Kidney (tissue), 13 donors: ENCODE measurements at regions not wholly inside any gene's neighbourhood (a gene's known extent, or its start where the extent isn't known, plus 50 kb on each side); places are given as distances from the start of the nearest gene placed in this dataset.

Experiments
- DNase-seq, 5 donors: peaks; one replicate each; pipeline ENCODE4 v3.0.0-alpha.2; 2013 to 2020
- FAIRE-seq: peaks from 2 replicates; lab custom pipeline; 2012; peaks lifted over from hg19 to GRCh38; lab: Jason Lieb, UNC
- H3K27ac ChIP-seq, 2 donors: one replicate each; pipeline ENCODE4 v1.7.0; 2013; ENCODE audit warnings: low read depth in 2 of 2, low read length in 2 of 2, inconsistent platforms in 1 of 2
- H3K27me3 ChIP-seq: one replicate; pipeline ENCODE4 v1.7.1; 2013; ENCODE audit warnings: low read length, inconsistent platforms; ENCODE audit not compliant: control insufficient read depth, insufficient read depth
- H3K36me3 ChIP-seq, 3 donors: one replicate each; pipeline versions ENCODE4 v1.7.0 to v1.7.1; 2013; ENCODE audit warnings: low read length in 3 of 3, control low read depth in 1 of 3, inconsistent platforms in 1 of 3; ENCODE audit not compliant: insufficient read depth in 3 of 3, control insufficient read depth in 2 of 3
- H3K4me1 ChIP-seq, 3 donors: one replicate each; pipeline versions ENCODE4 v1.7.0 to v1.7.1; 2013; ENCODE audit warnings: low read length in 3 of 3, inconsistent platforms in 1 of 3, low read depth in 1 of 3; ENCODE audit not compliant: control insufficient read depth in 2 of 3, insufficient read depth in 2 of 3
- H3K4me3 ChIP-seq, 3 donors: one replicate each; pipeline versions ENCODE4 v1.7.0 to v1.8.1; 2013; ENCODE audit warnings: low read length in 3 of 3, control low read depth in 1 of 3, inconsistent platforms in 1 of 3
- H3K9ac ChIP-seq, 3 donors: one replicate each; pipeline versions ENCODE4 v1.7.0 to v1.7.1; 2013; ENCODE audit warnings: low read length in 3 of 3, control low read depth in 1 of 3, inconsistent platforms in 1 of 3
- H3K9me3 ChIP-seq, 3 donors: one replicate each; pipeline versions ENCODE4 v1.7.0 to v1.7.1; 2013; ENCODE audit warnings: low read length in 3 of 3, control low read depth in 1 of 3, inconsistent platforms in 1 of 3; ENCODE audit not compliant: control insufficient read depth in 2 of 3, insufficient read depth in 1 of 3
- intact Hi-C: fragments of 100-400 bp; cut with DNase I; formaldehyde crosslinking; loops from one replicate; pipeline ENCODE4 v1.11.1; 2022
- TF ChIP-seq, protein P1 (sequence below): IDR thresholded peaks from 3 replicates; pipeline ENCODE4 v1.5.1; 2012; ENCODE audit warnings: mild to moderate bottlenecking, moderate library complexity, borderline replicate concordance; ENCODE audit not compliant: insufficient read depth; ENCODE audit errors: extremely low read depth
- donor health status: control.
- donor health status: control.
- donor health status: control.
- donor health status: control.
- donor health status: control.
- donor health status: DM: yes; HTN: yes; CAD: no.
- donor health status: Normal renal cell carcinoma (clear cell type).

DNA sequence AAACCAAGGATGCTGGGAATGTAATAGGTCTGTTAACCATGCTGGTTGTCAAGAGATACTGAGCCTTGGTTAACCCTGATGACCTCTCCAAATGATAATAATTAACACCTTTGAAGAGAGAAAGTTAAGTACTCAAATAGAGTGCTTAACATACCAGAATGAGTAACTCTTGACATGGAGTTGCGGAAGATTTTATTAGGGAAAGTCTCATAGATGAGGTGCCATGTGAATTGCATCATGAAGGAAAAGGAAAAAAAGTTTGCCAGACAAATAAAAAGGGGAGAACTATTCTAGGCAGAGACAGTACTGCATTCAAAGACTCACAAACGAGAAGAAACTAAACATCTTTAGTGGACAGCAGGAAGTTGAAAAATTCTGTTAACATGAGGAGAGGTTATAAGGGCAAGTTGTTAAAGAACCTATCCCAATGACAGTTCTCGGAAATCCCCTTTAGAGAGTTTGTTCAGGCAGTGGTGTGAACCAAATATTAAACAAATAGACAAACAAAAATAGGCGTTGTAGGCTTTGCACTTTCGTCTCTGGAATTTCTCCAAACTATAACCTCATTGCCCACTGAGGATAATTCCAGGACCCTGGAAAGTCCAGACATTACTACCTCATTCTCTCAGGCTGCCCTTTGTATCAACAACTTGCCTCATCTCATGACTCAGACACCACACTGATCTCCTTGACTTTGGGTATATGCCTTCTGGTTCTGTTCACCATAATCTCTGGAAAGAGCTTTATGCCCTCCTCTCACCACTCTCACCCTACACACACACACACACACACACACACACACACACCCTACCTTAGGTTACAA, 435.0 kb downstream of the GXYLT1 start:
- intact Hi-C loops = no loop called here
- no peak overlapping the region for H3K9ac ChIP-seq
- FAIRE-seq (no peak), DNase-seq (peak in 1 of 5 donors; percentile 12)
- H3K27ac ChIP-seq = no peak overlapping the region
- H3K36me3 ChIP-seq = no peaks in the 10 kb centered on the region
- no peaks in the 10 kb centered on the region for H3K27me3 ChIP-seq
- TF ChIP-seq, protein P1, sequence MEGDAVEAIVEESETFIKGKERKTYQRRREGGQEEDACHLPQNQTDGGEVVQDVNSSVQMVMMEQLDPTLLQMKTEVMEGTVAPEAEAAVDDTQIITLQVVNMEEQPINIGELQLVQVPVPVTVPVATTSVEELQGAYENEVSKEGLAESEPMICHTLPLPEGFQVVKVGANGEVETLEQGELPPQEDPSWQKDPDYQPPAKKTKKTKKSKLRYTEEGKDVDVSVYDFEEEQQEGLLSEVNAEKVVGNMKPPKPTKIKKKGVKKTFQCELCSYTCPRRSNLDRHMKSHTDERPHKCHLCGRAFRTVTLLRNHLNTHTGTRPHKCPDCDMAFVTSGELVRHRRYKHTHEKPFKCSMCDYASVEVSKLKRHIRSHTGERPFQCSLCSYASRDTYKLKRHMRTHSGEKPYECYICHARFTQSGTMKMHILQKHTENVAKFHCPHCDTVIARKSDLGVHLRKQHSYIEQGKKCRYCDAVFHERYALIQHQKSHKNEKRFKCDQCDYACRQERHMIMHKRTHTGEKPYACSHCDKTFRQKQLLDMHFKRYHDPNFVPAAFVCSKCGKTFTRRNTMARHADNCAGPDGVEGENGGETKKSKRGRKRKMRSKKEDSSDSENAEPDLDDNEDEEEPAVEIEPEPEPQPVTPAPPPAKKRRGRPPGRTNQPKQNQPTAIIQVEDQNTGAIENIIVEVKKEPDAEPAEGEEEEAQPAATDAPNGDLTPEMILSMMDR = no peak
- H3K4me3 ChIP-seq = no peak overlapping the region
- H3K4me1 ChIP-seq = no peaks in the 10 kb centered on the region
- no peaks in the 10 kb centered on the region for H3K9me3 ChIP-seq

DNA sequence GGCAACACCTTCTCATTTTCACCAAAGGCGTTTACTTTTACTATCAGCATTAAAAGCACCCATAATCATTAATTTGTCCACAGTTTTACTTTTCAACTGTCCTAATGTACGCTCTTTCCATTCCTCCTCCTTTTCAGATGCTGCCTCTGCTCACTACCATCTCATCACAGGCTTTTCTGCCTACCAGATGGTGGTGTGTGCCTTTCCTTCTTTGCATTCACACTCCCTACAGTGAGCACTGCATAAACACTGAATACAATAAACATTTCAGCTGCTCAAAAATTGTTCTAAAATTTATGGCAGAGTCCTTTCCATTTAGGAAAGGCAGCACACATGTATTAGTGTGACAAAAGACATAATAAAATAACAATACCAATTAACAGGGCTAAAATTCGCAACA, 435.7 kb downstream of the GXYLT1 start:
- no peaks in the 10 kb centered on the region for H3K27me3 ChIP-seq
- no peaks in the 10 kb centered on the region for H3K9me3 ChIP-seq
- no peak overlapping the region for H3K27ac ChIP-seq
- no peak overlapping the region for H3K9ac ChIP-seq
- H3K4me3 ChIP-seq = no peak overlapping the region
- no peaks in the 10 kb centered on the region for H3K36me3 ChIP-seq
- FAIRE-seq = no peak
- TF ChIP-seq, protein P1 = no peak
- no peak for DNase-seq
- intact Hi-C loops = no loop called here
- H3K4me1 ChIP-seq = no peaks in the 10 kb centered on the region

DNA sequence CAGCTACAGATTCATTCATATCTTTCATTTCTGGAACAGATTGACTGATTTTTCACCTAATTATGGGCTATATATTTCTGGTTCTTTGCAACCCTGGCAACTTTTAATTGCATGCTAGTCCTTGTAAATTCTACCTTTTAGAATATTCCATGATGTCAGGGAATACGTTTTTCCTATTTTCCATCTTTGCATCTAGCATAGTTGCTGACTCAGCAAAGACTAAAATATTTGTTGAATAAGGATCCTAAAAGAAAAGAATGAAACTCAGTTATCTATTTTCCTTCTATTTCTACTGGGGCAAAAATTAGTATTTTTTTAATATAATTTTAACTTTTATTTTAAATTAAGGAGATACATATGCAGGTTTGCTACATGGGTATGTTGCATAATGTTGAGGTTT, 438.3 kb downstream of the GXYLT1 start:
- TF ChIP-seq, protein P1 = no peak
- FAIRE-seq = no peak

More for the DNA sequence above, 438.3 kb downstream of the GXYLT1 start:
- Histone ChIP-seq H3K36me3 (no peaks in the 10 kb centered on the region), H3K4me3 (no peak overlapping the region), H3K27ac (no peak overlapping the region), H3K27me3 (no peaks in the 10 kb centered on the region), H3K9ac (no peak overlapping the region), H3K4me1 (no peaks in the 10 kb centered on the region), H3K9me3 (no peaks in the 10 kb centered on the region)
- intact Hi-C loops = no loop called here
- no peak for DNase-seq
